ENCODE measurements at regions not wholly inside any gene's neighbourhood (a gene's known extent, or its start where the extent isn't known, plus 50 kb on each side); places are given as distances from the start of the nearest gene placed in this dataset.

- TF ChIP-seq POLR2A (IDR thresholded peaks at IDR 0.05) (no peak), CTCF (IDR thresholded peaks at IDR 0.05) (no peak)
Observed at GRCh38 chr15:81491414-81492096, 117.5 kb upstream of the TMC3 start.
